Activated naive CD4-positive, alpha-beta T cell treated with anti-CD3 and anti-CD28 coated beads, Interleukin-2, amount 50 U/mL, for 16 hours (primary cell): ENCODE measurements at regions not wholly inside any gene's neighbourhood (a gene's known extent, or its start where the extent isn't known, plus 50 kb on each side); places are given as distances from the start of the nearest gene placed in this dataset.
"Not testable (repeated sequence)": the region's sequence is repeated elsewhere in the genome, so short reads cannot be mapped to it uniquely, and the experiment has no call there.

Experiments used
- DNase-seq: peaks from one replicate; pipeline ENCODE4 v3.0.0-alpha.2; 2020

DNA sequence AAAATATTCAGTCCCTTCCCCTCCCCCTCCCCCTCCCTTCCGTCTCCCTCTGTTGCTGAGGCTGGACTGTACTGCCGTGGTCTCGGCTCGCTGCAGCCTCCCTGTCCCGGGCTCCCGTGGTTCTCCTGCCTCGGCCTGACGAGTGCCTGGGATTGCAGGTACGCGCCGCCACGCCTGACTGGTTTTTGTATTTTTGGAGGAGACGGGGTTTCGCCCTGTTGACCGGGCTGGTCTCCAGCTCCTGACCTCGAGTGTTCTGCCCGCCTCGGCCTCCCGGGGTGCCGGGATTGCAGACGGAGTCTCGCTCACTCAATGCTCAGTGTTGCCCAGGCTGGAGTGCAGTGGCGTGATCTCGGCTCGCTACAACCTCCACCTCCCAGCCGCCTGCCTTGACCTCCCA is 135.5 kb upstream of the PROKR2 start:
- not testable (repeated sequence) for DNase-seq

- no peak for DNase-seq
Measured at GRCh38 chr20:5451643-5452210, 135.0 kb upstream of the PROKR2 start.

DNA sequence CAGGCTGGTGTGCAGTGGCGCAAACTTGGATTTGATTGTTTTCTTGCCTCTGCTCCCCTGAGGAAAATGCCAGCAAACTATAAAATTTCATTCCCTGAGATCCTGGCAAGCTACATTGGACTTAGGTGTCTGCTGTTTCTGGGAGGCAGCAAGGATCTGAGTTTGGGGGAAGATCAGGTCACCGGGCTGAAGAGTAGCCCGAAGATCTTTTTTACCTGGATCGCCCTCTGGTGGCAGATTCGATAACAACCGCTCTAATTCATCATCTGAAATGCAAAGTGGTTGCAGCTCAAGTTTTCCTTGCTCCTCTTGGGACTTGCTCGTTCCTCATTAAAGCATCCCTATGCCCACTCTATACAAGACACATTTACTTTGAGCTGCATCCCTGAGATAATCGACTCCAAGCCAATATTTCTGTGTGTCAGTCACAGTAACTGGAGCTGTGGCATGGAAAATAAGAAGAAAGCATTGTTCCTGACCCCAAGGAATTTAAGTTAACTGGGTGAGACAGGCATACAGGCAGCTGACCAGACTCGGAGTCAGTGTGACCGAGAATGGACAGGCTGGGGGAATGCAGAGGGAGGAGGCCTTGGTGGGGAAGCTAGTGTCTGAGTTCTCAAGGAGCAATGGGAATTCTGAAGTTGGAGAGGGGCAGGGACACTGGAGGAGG is 131.8 kb upstream of the PROKR2 start:
- DNase-seq = peak; percentile 36

DNA sequence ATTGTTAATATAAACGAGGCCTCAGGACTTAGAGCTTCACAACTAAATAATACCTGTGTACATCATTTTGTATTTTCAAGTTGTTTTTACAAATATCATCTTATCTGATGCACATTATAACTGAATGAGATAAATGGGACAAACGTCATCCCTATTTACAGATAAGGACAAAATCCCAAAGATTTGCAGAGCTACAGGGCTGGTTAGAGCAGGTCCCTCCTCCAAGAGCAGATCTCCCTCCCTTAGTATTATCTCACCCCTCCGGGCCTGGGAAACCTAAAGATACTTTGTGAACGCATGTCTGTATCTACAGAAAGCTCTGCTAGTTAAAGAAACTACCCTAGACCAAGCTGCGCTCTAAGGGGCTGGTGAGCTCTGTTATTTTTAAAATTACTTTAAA is 130.4 kb upstream of the PROKR2 start:
- DNase-seq = no peak

- no peak for DNase-seq
Measured at GRCh38 chr20:5445611-5446010, 128.9 kb upstream of the PROKR2 start.

- DNase-seq = no peak
Measured at GRCh38 chr20:5442101-5442500, 125.3 kb upstream of the PROKR2 start.

- DNase-seq = no peak
Measured at GRCh38 chr20:5434116-5434515, 117.4 kb upstream of the PROKR2 start.

- DNase-seq = no peak
Measured at GRCh38 chr20:5433352-5433751, 116.6 kb upstream of the PROKR2 start.

DNA sequence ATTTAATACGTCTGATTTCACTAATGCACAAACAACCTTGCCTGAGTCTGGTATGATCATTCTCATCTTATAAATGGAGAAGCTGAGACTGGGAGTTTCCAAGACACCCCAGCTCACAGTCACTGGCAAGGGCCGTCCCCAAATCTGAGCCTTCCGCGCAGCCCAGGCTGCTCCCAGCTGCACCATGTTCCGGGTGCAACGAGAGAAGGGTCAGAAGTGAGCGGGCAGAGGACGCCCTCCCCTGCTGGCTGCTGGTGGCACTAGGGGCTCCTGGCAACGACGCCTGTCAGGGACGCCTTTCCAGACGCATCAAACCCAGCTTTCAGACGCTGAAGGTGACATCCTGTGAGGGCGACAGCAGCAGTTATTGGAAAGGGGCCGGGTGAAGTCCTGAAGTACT is 115.3 kb upstream of the PROKR2 start:
- DNase-seq = no peak

DNA sequence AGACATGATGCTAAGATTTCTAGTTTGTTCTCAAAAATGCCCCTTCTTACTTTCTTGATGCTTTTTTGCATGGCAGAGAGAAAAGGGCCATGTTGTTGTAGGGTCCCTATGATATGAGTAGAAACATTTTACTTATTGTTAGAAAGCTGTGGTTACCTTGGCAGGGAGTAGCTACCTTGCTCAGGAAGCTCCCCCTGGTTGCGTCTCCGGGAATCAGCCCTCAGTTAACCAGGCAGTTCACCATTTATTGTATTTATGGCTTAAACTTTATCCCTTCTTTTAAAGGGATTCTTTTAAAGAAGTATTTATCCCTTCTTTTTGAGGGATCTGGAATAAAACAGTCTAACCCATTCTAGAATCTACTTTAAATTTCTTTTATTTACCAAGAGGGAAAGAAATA is 113.9 kb upstream of the PROKR2 start:
- DNase-seq = no peak

- DNase-seq = no peak
Measured at GRCh38 chr20:5426026-5426425, 109.3 kb upstream of the PROKR2 start.

DNA sequence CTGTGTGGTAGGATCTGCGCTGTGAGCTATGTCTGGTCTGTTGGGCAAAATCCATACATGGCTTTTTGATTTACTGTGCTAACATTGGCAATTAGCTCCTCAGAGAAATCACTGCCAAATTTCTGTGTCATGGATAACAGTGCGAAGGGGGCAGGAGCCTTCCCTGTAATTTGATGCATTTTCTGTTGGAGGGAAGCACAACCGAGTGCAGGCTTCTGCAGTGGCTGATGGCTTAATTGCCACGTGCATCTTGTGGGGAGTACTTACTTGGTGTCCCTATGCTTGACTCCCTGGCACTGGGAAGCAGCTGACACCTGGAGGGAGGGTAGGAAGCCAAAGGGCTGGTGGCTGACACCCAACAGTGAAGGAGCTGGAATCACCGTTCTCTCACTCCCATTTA is 99.3 kb upstream of the PROKR2 start:
- no peak for DNase-seq

GRCh38 chr20:5413394-5413793 is 96.6 kb upstream of the PROKR2 start:
- DNase-seq = no peak

DNA sequence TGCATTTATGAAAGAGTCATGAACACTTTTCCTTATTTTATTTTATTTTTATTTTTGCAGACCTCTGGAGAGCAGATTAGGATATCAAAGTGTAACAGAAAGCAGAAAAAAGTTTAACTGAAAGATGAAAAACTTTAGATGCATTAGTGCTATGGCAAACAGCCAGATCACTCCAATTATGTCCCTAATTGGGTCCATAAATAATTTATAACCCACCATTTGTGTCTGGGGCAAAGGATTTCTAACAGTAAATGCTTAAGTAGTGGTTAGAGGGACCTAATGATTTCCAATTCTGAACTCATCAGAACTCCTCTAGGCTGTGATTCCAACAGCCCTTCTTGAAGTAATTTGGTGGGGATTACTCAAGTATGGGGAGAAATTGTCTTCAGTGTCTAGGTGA is 93.7 kb upstream of the PROKR2 start:
- DNase-seq = no peak

- DNase-seq = no peak
Measured at GRCh38 chr20:5402903-5403531, 86.3 kb upstream of the PROKR2 start.

DNA sequence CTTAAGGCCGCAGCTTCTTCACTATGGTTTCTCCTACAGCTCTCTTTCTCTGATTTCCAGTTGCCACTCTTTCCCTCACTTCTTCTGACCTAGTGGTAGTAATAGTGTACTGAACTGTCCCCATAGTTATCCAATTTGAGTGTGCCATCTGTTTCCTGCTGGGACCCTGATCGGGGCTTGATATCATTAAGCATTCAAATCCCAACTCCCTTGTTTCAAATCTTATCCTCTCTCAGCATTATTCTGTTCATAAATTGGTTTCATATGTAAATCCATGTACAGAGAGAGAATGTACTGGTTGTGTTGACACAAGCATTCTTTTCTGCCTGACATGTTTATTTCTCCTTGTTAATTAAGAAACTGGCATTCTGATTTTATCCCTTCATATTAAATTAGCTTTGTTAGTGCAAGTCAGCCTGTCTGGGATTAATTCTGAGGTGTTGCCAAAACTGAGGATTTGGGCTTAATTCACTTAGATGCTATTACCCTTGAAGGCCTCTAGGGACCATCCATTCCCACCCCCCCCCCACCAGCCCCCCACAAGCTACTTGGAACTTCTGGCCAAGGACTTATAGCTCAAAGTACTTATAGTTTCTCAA is 84.6 kb upstream of the PROKR2 start:
- no peak for DNase-seq

- no peak for DNase-seq
Measured at GRCh38 chr20:5400164-5400762, 83.5 kb upstream of the PROKR2 start.

DNA sequence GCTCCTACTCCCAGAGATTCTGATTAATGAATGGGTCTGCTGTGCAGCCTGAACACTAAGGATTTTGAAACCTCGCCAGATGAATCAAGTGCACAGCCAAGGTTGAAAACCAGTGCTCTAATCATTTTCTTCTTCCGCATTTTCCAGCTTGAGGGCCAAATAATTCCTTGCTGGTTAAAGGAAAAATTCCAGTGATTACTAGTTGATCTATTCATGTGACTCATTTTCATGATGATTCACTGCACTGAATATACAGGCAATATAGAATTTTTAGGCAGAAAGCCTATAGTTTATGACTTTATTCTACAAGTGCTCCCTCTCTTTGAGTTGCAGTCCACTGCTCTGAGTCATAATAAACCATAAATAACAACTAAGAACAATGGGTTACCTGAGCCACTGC is 80.6 kb upstream of the PROKR2 start:
- DNase-seq = no peak

DNA sequence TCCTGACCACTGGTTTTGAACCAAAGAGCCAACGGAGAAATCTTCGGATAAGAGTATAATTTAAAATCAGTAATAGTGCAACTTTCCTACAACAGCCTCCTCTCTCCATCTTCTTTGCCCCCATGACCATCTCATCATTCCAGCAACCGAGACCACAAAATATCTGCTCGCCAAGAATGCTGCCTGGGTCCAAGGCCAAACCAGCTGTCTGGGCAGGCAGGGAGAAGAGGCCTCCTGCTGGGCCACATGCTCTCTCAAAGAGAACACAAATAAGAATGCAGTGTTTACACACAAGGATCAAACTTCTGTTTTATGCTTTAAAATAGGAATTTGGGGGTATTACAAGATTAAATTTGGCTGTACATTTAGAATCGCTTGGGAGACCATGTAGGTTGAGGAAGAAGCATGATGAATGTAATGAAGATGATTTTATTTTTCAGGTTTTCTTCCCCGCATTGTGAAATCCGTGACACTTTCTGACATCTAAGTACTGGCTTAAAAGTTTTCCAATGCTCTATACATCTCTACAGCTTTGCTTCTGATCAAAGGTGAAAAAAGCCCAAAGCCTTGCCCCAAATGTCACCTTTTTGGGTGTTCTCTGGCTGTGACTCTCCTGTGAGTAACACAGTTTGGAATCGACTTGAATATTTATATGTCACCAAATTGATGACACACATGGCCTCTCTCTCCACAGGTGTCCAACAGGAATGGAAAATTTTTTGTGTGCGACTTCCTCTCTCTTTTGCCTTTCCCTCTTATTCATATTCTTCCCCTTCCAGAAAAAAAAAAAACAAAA is 79.4 kb upstream of the PROKR2 start:
- no peak for DNase-seq

DNA sequence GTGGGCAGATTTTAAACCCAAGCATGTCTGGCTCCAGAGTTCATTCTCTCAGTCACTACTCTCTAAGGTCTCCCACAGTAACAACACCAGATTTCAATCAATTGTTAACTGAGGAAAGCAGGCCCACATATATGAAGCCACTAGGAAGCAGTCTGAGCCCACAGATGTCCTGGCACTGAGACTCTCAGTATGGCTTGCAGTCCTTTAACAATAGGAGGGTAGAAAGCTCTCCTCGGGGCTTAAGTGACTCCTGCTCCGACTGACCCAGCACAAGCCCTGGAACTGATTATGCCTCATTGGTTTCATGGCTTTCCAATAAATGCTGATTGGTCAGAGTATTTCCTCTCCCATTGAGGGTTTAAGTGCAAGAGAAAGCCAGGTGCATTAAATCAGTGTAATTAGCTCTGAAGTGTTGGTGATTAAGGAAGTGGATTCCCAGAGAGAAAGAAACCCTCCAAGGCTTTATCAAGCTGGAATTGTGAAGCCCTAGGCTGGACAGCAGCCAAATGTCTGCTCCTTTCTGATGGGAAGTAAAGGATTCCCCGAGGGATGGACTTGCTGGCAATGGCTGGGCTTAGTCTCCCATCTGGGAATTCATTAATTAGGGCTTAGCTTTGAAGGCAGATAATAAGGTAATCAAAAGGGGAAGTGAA is 76.6 kb upstream of the PROKR2 start:
- DNase-seq = no peak

- no peak for DNase-seq
Measured at GRCh38 chr20:5390720-5391119, 74.0 kb upstream of the PROKR2 start.

DNA sequence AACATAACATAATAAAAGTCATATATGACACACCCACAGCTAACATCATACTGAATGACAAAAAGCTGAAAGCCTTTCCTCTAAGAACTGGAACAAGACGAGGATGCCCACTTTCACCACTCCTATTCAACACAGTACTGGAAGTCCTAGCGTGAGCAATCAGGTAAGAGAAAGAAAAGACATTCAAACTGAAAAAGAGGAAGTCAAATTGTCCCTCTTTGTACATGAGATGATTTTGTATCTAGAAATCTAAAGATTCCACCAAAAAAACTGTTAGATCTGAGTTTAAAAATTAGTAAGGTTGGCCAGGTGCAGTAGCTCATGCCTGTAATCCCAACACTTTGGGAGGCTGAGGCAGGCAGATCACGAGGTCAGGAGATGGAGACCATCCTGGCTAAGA is 70.1 kb upstream of the PROKR2 start:
- not testable (repeated sequence) for DNase-seq
